CMK (cell line): ENCODE measurements at regions not wholly inside any gene's neighbourhood (a gene's known extent, or its start where the extent isn't known, plus 50 kb on each side); places are given as distances from the start of the nearest gene placed in this dataset.
A peak's percentile ranks its signal among the peaks of the same experiment; 100 is the strongest.
"Not testable (repeated sequence)": the region's sequence is repeated elsewhere in the genome, so short reads cannot be mapped to it uniquely, and the experiment has no call there.

Experiments used
- DNase-seq: peaks from one replicate; pipeline ENCODE4 v3.0.0-alpha.2; 2010; ENCODE audit warnings: low read depth

DNA sequence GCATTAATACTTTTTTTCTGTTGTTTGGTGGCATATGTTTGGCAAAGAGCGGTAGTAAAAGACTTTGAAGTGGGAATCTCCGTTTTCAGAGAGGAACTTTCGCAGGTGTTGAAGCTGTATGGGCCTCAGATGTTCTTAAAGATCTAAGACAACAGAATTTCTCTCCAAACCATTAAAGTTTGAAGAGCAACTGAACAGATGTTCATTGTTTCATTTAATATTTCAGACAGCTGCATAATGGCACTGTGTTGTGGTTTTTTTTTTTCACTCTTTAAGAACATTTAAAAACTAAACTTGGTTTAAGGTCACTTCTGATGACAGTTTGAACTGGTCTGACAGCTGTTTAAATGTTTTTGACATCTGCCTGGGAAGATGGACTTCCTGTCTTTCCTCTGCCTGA is 882.7 kb upstream of the PCDH10 start:
- DNase-seq = no peak

DNA sequence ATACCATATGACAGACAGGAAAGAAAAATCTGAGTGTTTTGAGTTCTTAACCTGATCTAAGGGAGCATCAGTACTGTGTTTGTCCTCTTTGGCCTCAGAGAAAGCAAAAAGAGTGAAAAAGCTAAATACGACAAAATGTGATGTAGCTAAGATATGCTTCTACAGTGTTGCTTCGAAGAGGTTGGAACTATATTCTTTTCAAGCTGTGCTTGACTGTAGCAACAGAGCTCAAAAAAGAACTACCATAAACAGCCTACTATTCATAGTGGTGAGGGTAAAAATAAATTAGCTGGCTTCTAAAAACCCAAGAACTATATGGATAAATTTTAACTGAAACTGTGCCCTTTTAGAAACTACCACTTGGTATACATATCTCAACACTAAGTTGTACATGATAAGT is 881.8 kb upstream of the PCDH10 start:
- no peak for DNase-seq

DNA sequence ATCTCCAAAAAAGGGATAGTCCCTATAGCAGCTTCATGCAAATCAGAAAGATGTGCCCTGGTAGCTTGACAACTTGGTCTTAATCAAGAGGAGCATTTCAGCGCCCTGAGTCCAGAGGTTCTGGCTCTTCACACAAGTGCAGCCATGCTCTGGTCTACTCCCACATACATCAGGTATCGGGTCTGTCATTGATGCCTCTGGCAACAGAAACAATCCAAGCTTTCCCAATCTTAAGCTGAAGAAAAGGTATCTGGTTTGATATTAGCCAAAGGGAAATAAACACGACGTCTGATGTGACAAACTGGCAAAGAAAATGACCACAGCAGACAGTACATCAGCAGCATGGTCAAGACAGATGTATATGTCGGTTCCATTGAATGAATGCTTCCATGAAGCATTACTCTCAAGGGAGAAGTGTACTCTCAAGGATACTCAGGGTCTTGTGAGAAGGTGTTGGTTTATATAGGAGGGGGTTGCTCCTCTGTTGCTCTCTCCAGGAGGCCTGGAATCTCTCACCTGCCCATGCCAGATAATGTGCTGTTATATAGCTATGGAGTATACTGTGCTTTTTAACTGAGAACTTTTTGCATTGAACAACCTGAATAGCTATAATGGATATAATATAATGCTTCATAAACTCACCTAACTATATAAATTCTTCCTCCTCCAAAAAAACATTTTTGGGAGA is 879.6 kb upstream of the PCDH10 start:
- DNase-seq = no peak

DNA sequence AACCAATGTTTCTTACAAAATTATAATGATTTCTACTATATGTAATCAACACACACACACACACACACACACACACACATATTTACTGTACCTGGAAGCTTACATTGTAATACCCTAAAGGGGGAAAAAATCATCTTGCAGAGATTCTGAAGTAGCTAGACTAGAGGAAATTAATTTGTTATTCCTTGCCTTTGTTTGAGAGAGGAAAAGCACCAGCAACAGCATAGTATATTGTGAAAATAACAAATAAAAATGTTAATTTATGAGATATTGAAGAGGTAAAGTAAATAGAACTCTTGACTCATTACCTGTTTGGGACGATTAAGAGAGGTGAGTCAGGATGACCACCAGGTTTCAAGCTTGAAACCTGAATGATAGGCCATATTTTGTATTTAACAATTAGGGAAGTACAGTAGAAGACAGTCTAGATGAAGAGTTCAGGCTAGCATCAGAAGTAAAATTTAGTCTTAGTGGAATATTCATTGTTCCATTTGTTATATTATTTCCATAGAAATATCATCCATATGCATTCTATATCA is 873.4 kb upstream of the PCDH10 start:
- no peak for DNase-seq

DNA sequence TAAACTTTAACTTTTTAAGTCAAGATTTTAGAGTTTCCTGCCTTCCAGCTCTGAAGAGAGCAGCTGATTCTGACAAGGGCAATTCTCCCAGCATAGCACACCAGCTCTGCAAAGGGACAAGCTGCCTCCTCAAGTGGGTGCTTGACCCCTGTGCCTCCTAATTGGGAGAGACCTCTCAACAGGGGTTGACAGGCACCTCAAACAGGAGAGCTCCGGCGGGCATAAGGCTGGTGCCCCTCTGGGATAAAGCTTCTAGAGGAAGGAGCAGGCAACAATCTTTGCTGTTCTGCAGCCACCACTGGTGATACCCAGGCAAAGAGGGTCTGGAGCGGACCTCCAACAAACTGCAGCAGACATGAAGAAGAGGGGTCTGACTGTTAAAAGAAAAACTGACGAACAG is 872.9 kb upstream of the PCDH10 start:
- no peak for DNase-seq

DNA sequence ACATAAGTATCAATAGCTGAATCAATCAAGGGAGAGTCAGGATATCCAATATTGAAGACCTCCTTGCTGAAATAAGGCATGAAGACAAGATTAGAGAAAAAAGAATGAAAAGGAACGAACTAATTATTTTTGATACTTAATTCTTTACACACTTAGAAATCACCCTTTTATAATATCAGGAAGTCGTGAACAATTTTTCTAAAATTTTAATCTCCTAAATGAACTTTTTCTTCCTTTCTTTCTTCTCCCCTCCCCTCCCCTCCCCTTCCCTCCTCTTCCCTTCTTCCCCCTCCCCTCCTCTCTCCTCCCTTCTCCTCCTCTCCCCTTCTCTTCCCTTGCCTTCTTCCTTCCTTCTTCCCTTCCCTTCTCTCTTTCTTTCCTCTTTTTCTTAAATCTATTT is 872.1 kb upstream of the PCDH10 start:
- no peak for DNase-seq

DNA sequence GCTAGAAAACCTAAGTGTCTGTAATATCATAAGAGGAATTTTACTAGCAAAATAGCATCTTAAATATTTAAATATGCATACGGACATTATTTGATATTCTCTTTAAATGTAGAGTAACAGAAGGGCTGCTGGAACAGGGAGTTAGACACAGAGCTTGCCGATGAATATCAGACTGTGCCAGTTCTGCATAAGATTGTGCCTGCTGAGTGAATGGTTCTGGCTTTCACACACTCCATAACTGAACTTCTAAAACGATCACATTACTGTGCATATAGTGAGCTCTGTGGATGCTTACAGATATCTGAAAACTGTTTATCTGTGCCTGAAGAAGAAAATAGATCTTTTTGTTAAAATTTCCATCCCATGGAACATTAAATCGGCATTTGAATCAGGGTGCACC is 867.4 kb upstream of the PCDH10 start:
- no peak for DNase-seq

DNA sequence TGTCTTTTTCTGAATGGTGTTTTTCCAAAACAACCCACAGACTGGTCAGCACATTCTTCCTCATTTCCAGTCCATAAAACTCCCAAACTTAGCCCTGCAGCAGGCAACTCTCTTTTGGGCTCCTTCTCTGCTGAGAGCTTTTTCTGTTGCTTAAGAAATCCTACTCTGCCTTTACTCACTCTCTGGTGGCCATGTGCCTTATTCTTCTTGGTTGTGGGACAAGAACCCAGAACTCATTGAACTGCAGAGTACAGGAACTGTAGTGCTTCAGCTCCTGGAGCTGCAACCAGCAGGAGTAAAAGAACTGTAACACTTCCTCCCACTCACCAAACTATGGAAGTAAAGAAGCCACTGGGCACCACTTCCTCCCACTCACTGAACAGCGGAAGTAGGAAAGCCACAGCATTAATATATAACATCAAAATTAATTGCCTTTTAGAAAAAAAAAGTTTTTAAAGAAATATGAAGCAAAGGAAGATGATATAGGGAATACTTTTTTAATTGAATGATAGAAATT is 864.1 kb upstream of the PCDH10 start:
- DNase-seq = peak; percentile 3

DNA sequence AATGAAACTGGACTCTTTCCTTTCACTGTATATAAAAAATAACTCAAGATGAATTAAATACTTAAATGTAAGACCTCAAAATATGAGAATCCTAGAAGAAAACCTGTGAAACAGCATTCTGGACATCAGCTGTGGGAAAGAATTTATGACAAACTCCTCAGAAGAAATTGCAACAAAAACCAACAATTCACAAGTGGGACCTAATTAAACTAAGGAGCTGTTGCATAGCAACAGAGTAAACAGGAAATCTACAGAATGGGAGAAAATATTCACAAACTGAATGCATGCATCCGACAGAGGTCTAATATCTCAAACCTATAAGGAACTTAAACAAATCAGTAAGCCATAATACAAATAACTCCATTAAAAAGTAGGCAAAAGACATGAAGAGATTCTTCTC is 851.7 kb upstream of the PCDH10 start:
- DNase-seq = no peak

DNA sequence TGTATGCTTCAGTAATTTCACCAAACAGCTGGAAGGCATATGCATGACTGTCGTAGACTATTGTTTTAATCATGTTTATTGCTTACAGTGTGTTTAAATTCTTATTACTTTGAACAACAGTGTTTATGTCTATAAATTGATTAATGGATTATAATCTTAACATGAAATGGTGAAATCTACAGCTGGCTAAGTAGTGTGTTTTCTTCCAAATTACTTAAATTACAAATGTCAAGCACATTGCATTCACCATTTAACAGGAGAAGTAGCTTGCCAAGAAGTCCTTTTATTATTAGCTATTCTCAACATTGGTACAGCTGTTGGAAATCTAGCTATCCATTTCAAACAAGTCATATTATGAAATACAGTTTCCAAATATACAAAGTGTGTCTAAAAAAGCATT is 849.3 kb upstream of the PCDH10 start:
- no peak for DNase-seq

DNA sequence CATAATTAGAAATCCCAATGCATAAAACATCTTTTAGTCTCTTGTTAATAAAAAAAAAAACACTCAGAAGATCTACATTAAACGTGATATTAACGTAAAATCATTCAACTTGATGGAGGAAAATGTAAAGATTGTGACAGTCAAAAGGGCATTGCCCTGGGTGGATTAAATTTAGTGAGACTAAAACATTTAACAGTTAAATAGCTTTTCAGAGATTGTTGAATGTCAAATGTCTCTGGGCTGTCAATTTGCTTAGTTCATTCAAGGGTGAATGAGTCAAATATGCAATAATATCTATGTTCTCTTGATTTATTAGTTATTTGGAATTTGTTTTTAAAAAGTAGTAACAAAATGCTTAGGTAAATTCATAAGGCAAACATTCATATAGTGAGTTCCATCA is 836.6 kb upstream of the PCDH10 start:
- DNase-seq = no peak

DNA sequence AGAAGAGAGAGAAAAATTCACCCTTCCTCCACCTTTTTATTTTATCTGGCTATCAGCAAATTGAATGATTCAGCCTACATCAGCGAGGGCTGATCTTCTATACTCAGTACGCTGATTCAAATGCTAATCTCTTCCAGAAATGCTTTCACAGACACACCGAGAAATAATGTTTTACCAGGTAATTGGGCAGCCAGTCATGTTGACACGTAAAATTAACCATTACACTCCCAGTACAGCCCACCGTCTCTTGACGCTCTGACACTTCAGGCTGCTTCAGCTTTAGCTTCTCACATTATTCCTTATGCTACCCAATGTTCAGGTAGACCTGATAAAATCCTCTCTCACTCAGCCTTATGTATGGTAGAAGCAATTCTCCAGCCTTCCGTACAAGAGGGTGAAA is 835.2 kb upstream of the PCDH10 start:
- no peak for DNase-seq

DNA sequence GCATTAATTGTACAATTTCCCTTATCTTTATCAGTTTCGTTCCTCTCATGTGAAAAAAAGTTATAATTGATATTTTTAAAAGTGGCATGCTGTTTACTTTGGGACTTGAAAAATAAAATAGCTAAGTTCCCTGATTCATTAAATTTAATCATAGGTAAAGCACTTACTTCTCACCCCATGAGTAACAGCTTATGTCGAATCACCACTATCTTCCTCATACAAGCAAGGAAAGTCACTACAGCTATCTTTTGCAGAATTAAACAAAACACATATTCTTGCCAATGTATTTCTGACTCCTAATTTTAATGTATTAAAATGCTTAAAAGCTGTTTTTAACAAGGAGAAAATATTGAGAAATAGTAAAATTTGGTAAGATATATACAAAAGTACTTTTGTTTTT is 832.4 kb upstream of the PCDH10 start:
- DNase-seq = no peak

DNA sequence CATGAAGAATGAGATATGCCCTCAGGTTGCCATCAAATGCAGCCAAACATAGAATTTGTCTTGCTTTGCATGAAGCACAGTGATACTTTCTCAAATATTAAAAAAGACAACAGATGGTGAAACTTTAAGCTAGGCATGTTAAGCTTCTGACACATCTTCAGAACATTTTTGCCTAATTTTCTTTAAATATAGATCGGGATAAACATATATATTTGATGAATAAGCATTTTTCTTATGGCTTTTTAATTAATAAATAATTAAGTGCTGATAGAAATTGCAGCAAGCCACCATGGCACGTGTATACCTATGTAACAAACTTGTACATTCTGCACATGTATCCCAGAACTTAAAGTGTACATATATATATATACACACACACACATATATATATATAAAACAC is 831.2 kb upstream of the PCDH10 start:
- DNase-seq = no peak

DNA sequence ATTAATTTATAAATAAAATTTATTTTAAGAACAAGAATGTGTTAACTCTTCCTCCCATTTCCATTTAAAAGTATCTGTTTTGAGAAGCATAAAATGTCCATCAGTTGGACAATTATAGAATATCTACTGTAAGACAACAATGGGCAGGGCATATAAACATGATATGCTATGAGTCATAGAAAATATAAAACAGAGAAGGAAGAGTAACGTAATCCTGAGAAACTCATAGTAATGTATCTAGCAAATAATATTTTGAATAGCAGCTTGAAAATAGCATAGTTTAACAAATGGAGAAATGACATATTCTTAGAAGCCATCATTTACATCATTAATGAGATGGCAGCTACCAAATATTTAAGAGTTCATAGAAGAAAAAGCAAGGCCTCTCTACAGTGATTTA is 820.3 kb upstream of the PCDH10 start:
- DNase-seq = no peak

DNA sequence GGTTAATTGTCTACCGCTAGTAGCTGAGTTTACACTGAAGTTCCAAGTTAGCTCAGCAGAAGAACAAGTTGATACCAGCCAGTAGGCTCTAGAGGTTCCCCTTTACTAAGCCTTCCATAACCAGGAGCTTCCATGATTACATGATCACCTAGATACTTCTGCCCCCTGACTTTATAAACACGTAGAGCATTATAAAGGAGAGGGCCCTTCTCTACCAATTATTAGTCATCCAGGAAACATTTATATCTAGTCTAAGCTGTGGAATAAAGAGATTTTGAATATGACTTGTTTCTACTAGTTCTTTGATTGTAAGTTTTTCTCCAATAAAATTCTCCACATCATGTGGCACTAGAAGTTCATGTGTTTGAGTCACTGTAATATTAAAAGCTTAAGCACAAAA is 818.1 kb upstream of the PCDH10 start:
- DNase-seq = no peak

DNA sequence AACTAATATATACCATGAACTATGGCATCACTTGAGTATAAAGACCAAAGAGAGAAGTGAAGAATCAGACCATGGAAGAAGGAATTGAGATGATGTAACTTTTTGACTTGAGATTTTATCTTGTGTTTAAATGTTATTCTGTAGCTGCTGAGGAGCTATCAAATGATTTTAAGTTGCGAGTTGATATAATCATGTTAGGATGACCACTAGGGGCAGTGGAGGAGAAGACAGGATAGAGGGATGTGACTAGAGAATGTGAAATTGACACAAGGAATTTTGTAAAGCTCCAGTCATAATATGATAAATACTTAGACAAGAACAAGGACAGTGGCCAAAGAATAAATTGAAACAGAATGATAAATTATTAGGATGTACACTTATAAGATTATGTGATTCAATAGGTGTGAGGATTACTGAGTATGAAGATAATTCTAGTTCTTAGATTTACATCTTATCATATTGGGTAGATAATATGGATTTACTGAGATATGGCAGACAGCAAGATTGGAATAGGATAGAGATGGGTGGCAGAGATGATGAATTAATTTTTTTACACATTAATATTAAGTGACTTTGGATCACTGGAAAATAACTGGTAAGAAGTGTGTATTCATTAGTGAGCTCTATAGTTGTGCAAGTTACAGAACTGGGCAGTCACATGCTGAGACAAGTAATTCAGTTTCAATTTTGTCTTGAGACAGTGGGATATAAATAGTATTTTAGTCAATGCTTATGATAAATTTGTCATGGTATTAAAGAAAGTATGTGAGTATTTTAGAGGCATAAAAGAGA is 816.0 kb upstream of the PCDH10 start:
- DNase-seq = no peak

DNA sequence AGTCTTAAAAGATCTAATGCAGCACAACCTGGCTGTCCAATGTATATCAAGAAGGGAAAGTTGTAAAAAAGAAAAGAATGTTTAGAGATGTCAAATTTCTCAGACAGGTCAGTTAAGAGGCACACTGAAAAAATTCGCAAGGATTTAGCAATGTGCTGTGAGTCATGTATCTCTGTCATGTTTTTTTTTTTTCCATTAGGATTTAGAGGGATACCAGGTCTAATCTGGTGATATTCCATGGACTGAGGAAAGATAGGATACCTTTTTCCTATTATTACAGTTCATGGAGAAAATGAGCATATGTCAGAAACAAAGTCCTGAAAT is 815.4 kb upstream of the PCDH10 start:
- DNase-seq = no peak

DNA sequence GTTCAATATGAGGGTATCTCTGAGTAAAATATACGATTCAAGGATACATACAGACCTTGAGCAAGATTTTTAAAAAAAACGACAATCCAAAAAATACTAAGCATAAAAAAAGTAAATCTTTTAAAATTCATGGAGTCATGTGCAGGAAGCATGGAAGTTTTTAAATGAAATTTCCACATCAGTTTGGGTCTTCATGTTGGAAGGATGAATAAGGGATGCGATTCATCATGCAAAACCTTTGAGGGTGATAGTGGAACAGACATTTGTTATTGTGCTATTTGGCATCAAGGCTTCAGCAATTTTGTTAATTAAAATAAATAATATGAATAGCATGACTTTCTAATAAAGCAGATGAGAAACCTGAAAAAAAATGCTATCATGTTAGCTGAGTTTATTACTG is 815.0 kb upstream of the PCDH10 start:
- no peak for DNase-seq

DNA sequence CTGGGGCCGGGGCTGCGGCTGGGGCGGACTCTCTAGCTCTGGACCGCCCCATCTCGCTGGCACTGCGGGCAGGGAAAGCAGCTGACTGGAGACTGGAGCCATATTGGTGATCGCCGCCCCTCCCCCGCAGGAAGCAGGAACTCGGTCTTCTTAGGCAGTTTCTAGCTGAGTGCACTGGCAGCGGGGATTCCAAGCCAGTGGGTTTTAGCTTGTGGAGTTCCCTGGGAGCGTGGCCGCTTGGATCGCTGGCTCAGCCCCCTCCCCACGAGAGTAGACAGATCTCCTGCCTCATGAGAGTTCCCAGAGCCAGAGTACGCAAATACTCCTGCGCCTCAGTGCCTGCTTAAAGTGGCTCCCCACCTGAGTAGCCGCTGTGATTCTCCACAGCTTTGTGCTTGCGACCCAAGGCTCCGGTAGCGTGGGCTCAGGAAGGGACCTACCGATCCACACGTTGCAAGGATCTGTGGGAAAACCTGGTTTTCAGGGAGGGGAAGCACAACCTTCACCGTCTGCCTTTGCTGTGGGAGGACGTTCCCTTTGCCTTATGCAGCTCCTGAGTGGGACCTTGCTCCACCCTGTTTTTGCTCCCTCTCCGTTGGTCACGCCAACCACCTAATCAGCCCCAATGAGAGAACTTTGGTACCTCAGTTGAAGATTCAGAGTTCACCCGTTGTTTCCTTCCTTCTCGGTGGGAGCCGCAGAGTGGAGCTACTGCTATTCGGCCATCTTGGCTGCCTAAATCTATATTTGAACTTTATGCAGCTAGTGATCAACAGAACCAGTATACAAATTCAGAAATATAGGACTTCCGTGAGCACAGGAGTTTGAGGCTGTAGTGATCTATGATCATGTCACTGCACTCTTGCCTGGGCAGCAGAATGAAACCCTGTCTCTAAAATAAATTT is 803.9 kb upstream of the PCDH10 start:
- DNase-seq = no peak

DNA sequence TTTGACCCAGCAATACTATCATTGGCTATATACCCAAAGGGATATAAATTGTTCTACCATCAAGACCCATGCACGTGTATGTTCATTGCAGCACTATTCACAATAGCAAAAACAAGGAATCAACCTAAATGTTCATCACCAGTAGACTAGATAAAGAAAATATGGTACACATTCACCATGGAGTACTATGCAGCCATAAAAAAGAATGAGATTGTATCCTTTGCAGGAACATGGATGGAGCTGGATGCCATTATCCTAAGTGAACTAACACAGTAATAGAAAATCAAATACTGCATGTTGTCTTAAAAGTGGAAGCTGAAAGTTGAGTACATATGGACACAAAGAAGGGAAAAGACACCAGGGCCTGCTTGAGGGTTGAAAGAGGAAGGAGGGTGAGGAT is 803.1 kb upstream of the PCDH10 start:
- no peak for DNase-seq

DNA sequence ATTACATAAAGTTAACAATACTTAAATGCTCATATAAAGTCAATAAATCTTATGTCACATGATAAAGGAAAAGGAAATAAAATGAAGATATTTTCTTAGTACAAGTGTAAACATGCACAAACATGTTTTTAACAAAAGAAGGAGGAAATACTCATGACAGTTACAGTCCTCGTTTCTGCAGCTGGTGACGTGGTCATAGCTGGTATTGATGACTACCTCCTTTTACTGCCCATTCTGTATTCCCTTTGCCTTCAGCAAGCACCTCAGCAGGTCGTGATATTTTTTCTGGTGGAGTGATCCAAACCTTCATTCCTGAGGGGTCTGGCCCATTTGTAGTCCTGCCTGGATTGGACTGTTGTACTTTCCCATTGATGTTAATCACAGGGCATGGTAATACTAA is 797.5 kb upstream of the PCDH10 start:
- not testable (repeated sequence) for DNase-seq

DNA sequence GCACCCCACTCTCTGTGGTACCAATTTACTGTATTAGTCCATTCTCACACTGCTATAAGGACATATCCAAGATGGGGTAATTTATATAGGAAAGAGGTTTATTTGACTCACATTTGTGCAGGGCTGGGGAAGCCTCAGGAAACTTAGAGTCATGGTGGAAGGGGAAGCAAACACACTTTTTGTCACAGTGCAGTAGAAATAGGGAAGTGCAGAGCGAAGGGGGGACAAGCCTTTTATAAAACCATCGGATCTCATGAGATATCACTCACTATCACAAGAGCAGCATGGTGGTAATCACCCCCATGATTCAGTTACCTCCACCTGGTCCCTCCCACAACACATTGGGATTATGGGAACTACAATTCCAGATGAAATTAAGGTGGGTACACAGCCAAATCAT is 766.9 kb upstream of the PCDH10 start:
- DNase-seq = no peak
